HG02798 (cell line): ENCODE measurements at regions not wholly inside any gene's neighbourhood (a gene's known extent, or its start where the extent isn't known, plus 50 kb on each side); places are given as distances from the start of the nearest gene placed in this dataset.
"Not testable (repeated sequence)": the region's sequence is repeated elsewhere in the genome, so short reads cannot be mapped to it uniquely, and the experiment has no call there.

Experiments used
- ATAC-seq: cut with Tn5 transposase; IDR thresholded peaks from one replicate; pipeline ENCODE4 v1.9.1; 2021; ENCODE audit warnings: mild to moderate bottlenecking; ENCODE audit not compliant: unreplicated experiment, poor library complexity

- ATAC-seq = no peak
Observed at GRCh38 chrX:865422-865821, 234.8 kb downstream of the SHOX start.

GRCh38 chrX:861921-862320 lies 231.3 kb downstream of the SHOX start:
- ATAC-seq = no peak

- ATAC-seq = no peak
Observed at GRCh38 chrX:861340-861890, 230.8 kb downstream of the SHOX start.

- ATAC-seq = no peak
Observed at GRCh38 chrX:859329-859728, 228.7 kb downstream of the SHOX start.

GRCh38 chrX:858542-859078 lies 228.0 kb downstream of the SHOX start:
- no peak for ATAC-seq

- ATAC-seq = no peak
Observed at GRCh38 chrX:857376-857775, 226.8 kb downstream of the SHOX start.

- no peak for ATAC-seq
Observed at GRCh38 chrX:856566-857290, 226.1 kb downstream of the SHOX start.

GRCh38 chrX:853304-853703 lies 222.7 kb downstream of the SHOX start:
- ATAC-seq = no peak

- no peak for ATAC-seq
Observed at GRCh38 chrX:850471-850916, 219.9 kb downstream of the SHOX start.

GRCh38 chrX:848386-848785 lies 217.8 kb downstream of the SHOX start:
- ATAC-seq = no peak

GRCh38 chrX:843306-843705 lies 212.7 kb downstream of the SHOX start:
- no peak for ATAC-seq

- no peak for ATAC-seq
Observed at GRCh38 chrX:840556-840955, 210.0 kb downstream of the SHOX start.

- not testable (repeated sequence) for ATAC-seq
Observed at GRCh38 chrX:838666-839065, 208.1 kb downstream of the SHOX start.

- not testable (repeated sequence) for ATAC-seq
Observed at GRCh38 chrX:835857-836256, 205.3 kb downstream of the SHOX start.

- ATAC-seq = no peak
Observed at GRCh38 chrX:830532-830931, 199.9 kb downstream of the SHOX start.

- no peak for ATAC-seq
Observed at GRCh38 chrX:829145-829544, 198.6 kb downstream of the SHOX start.

- no peak for ATAC-seq
Observed at GRCh38 chrX:828411-828959, 197.9 kb downstream of the SHOX start.

- ATAC-seq = no peak
Observed at GRCh38 chrX:826448-826847, 195.9 kb downstream of the SHOX start.

- ATAC-seq = no peak
Observed at GRCh38 chrX:825991-826390, 195.4 kb downstream of the SHOX start.

GRCh38 chrX:823073-823472 lies 192.5 kb downstream of the SHOX start:
- ATAC-seq = not testable (repeated sequence)

- ATAC-seq = no peak
Observed at GRCh38 chrX:821327-822107, 190.9 kb downstream of the SHOX start.
